NCI-H1105 (cell line): ENCODE measurements at regions not wholly inside any gene's neighbourhood (a gene's known extent, or its start where the extent isn't known, plus 50 kb on each side); places are given as distances from the start of the nearest gene placed in this dataset.

Source experiments
- DNase-seq: peaks from one replicate; lab custom pipeline; 2025; lab: John Stamatoyannopoulos, UW

GRCh38 chr2:125042727-125043126, 1017.6 kb downstream of the CNTNAP5 start:
- no peak for DNase-seq

- no peak for DNase-seq
These were observed 1045.8 kb downstream of the CNTNAP5 start for GRCh38 chr2:125070726-125071505.

- no peak for DNase-seq
These were observed 1048.4 kb downstream of the CNTNAP5 start for GRCh38 chr2:125073440-125073839.

GRCh38 chr2:125085904-125086303, 1060.8 kb downstream of the CNTNAP5 start:
- no peak for DNase-seq

GRCh38 chr2:125086313-125087184, 1061.5 kb downstream of the CNTNAP5 start:
- DNase-seq = peak; percentile 8

- no peak for DNase-seq
These were observed 1067.4 kb downstream of the CNTNAP5 start for GRCh38 chr2:125092276-125093009.

GRCh38 chr2:125095826-125096225, 1070.7 kb downstream of the CNTNAP5 start:
- DNase-seq = no peak

- DNase-seq = no peak
These were observed 1081.6 kb downstream of the CNTNAP5 start for GRCh38 chr2:125106710-125107109.

- no peak for DNase-seq
These were observed 1082.4 kb downstream of the CNTNAP5 start for GRCh38 chr2:125107446-125107845.

GRCh38 chr2:125108251-125108650, 1083.2 kb downstream of the CNTNAP5 start:
- DNase-seq = no peak

GRCh38 chr2:125125902-125126301, 1100.8 kb downstream of the CNTNAP5 start:
- no peak for DNase-seq

GRCh38 chr2:125160947-125161346, 1135.9 kb downstream of the CNTNAP5 start:
- no peak for DNase-seq

- no peak for DNase-seq
These were observed 1142.1 kb downstream of the CNTNAP5 start for GRCh38 chr2:125167152-125167551.

GRCh38 chr2:125167820-125168219, 1142.7 kb downstream of the CNTNAP5 start:
- DNase-seq = no peak

GRCh38 chr2:125168442-125168841, 1143.4 kb downstream of the CNTNAP5 start:
- no peak for DNase-seq

GRCh38 chr2:125169022-125169763, 1144.1 kb downstream of the CNTNAP5 start:
- no peak for DNase-seq

GRCh38 chr2:125169764-125170146, 1144.7 kb downstream of the CNTNAP5 start:
- no peak for DNase-seq

GRCh38 chr2:125172181-125172580, 1147.1 kb downstream of the CNTNAP5 start:
- no peak for DNase-seq

- no peak for DNase-seq
These were observed 1150.3 kb downstream of the CNTNAP5 start for GRCh38 chr2:125175415-125175814.

GRCh38 chr2:125185691-125186270, 1160.7 kb downstream of the CNTNAP5 start:
- DNase-seq = no peak

- no peak for DNase-seq
These were observed 1182.3 kb downstream of the CNTNAP5 start for GRCh38 chr2:125207431-125207830.
